ENCODE measurements at regions not wholly inside any gene's neighbourhood (a gene's known extent, or its start where the extent isn't known, plus 50 kb on each side); places are given as distances from the start of the nearest gene placed in this dataset.

GRCh38 chr17:71052971-71053370, 883.6 kb downstream of the KCNJ2 start:
- 91% methylated on average over 1 of the region's 1 CpG; no CpG with 5 or more reads in 1 of the 2 experiments for WGBS, 2 experiments

DNA sequence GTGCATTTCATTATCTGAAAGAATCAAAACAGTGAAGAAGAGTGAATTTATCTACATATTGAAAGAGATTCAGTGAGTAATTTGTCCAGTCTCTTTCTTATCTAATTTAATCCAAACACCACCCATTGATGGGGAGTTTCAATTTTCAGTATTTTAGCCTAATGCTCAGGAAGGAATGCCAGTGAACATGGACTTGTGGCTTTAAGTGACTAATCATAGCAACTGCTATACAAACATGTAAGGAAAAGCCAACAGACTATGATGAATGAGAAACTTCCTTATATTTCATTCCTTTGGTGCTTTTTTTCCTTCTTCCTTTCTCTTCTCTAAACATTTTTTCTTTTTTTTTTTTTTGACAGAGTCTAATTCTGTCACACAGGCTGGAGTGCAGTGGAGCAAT, 885.8 kb downstream of the KCNJ2 start:
- H3K4me1 ChIP-seq (ENCODE audit: control insufficient read depth, insufficient read depth, low read length) = no peaks in the 10 kb centered on the region
- no peaks in the 10 kb centered on the region for H3K27me3 ChIP-seq (ENCODE audit: control insufficient read depth, insufficient read depth, low read length, poor library complexity, severe bottlenecking)
- H3K36me3 ChIP-seq (ENCODE audit: control insufficient read depth, insufficient read depth, low read length) = no peaks in the 10 kb centered on the region
- H3K27ac ChIP-seq (ENCODE audit: insufficient read depth, low read depth, low read length, poor library complexity, severe bottlenecking) = no peak overlapping the region
- H3K4me3 ChIP-seq (ENCODE audit: insufficient read depth, low read depth, low read length) = no peak overlapping the region
- no peaks in the 10 kb centered on the region for H3K9me3 ChIP-seq (ENCODE audit: control insufficient read depth, low read length)

More at GRCh38 chr17:71052971-71053370, 883.6 kb downstream of the KCNJ2 start:
- Histone ChIP-seq H3K27me3 (ENCODE audit: control insufficient read depth, insufficient read depth, low read length, poor library complexity, severe bottlenecking) (no peaks in the 10 kb centered on the region), H3K4me3 (ENCODE audit: insufficient read depth, low read depth, low read length) (no peak overlapping the region), H3K27ac (ENCODE audit: insufficient read depth, low read depth, low read length, poor library complexity, severe bottlenecking) (no peak overlapping the region), H3K36me3 (ENCODE audit: control insufficient read depth, insufficient read depth, low read length) (no peaks in the 10 kb centered on the region), H3K4me1 (ENCODE audit: control insufficient read depth, insufficient read depth, low read length) (no peaks in the 10 kb centered on the region), H3K9me3 (ENCODE audit: control insufficient read depth, low read length) (no peaks in the 10 kb centered on the region)

DNA sequence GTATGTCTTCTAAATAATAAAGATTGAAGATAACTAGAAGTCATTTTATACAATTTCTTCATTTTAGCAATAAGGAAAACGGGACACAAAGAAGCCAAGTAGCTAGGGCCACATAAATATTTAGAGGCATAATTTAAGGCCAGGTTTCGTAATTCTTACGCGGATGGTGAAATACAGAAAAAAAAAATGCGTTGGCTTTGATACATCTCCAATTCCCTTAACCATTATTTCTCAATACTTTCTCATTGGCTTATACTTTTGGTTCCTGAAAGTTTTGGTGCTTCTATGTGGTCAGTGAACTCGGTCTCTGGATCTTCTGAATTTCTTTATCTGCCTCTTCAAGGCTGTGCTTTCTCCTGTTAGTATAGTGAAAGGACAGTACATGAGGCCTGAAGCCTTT, 888.1 kb downstream of the KCNJ2 start:
- WGBS, 2 experiments = 92 to 94% methylated on average over 6 of the region's 6 CpGs

GRCh38 chr17:71057938-71058337, 888.6 kb downstream of the KCNJ2 start:
- 94 to 97% methylated on average over 4 to 5 of the region's 5 CpGs for WGBS, 2 experiments

More for the DNA sequence above, 888.1 kb downstream of the KCNJ2 start:
- Histone ChIP-seq H3K4me3 (ENCODE audit: insufficient read depth, low read depth, low read length) (no peak overlapping the region), H3K36me3 (ENCODE audit: control insufficient read depth, insufficient read depth, low read length) (no peaks in the 10 kb centered on the region), H3K9me3 (ENCODE audit: control insufficient read depth, low read length) (no peaks in the 10 kb centered on the region), H3K27ac (ENCODE audit: insufficient read depth, low read depth, low read length, poor library complexity, severe bottlenecking) (no peak overlapping the region), H3K27me3 (ENCODE audit: control insufficient read depth, insufficient read depth, low read length, poor library complexity, severe bottlenecking) (no peaks in the 10 kb centered on the region), H3K4me1 (ENCODE audit: control insufficient read depth, insufficient read depth, low read length) (no peaks in the 10 kb centered on the region)

GRCh38 chr17:71063127-71063526, 893.8 kb downstream of the KCNJ2 start:
- Histone ChIP-seq H3K27me3 (ENCODE audit: control insufficient read depth, insufficient read depth, low read length, poor library complexity, severe bottlenecking) (no peaks in the 10 kb centered on the region), H3K27ac (ENCODE audit: insufficient read depth, low read depth, low read length, poor library complexity, severe bottlenecking) (no peak overlapping the region), H3K4me1 (ENCODE audit: control insufficient read depth, insufficient read depth, low read length) (no peaks in the 10 kb centered on the region), H3K9me3 (ENCODE audit: control insufficient read depth, low read length) (no peaks in the 10 kb centered on the region), H3K4me3 (ENCODE audit: insufficient read depth, low read depth, low read length) (no peak overlapping the region), H3K36me3 (ENCODE audit: control insufficient read depth, insufficient read depth, low read length) (no peaks in the 10 kb centered on the region)
- 94 to 100% methylated on average over 1 to 2 of the region's 2 CpGs for WGBS, 2 experiments

More at GRCh38 chr17:71057938-71058337, 888.6 kb downstream of the KCNJ2 start:
- Histone ChIP-seq H3K36me3 (ENCODE audit: control insufficient read depth, insufficient read depth, low read length) (no peaks in the 10 kb centered on the region), H3K27ac (ENCODE audit: insufficient read depth, low read depth, low read length, poor library complexity, severe bottlenecking) (no peak overlapping the region), H3K4me3 (ENCODE audit: insufficient read depth, low read depth, low read length) (no peak overlapping the region), H3K4me1 (ENCODE audit: control insufficient read depth, insufficient read depth, low read length) (no peaks in the 10 kb centered on the region), H3K27me3 (ENCODE audit: control insufficient read depth, insufficient read depth, low read length, poor library complexity, severe bottlenecking) (no peaks in the 10 kb centered on the region), H3K9me3 (ENCODE audit: control insufficient read depth, low read length) (no peaks in the 10 kb centered on the region)

DNA sequence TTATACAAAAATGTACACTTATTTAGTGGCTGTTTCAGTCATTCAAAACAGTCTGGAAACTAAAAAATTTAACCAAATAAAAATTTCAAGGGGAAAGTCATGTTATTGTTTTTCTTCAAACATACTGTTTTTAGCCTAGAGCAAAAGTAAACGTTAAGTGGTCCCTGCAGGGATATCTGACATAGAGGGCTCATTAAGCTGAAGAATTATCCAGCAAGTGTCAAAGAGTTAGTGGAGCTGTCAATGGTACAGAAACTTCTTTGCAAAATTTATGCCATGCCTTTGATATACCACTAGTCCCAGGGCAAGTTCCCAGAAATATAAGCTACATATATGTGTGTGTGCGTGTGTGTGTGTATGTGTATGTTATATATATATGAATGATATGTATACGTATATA, 894.2 kb downstream of the KCNJ2 start:
- no peaks in the 10 kb centered on the region for H3K36me3 ChIP-seq (ENCODE audit: control insufficient read depth, insufficient read depth, low read length)
- H3K27me3 ChIP-seq (ENCODE audit: control insufficient read depth, insufficient read depth, low read length, poor library complexity, severe bottlenecking) = no peaks in the 10 kb centered on the region
- H3K4me3 ChIP-seq (ENCODE audit: insufficient read depth, low read depth, low read length) = no peak overlapping the region
- no peaks in the 10 kb centered on the region for H3K9me3 ChIP-seq (ENCODE audit: control insufficient read depth, low read length)
- 92 to 95% methylated on average over 1 of the region's 3 CpGs for WGBS, 2 experiments
- H3K27ac ChIP-seq (ENCODE audit: insufficient read depth, low read depth, low read length, poor library complexity, severe bottlenecking) = no peak overlapping the region
- no peaks in the 10 kb centered on the region for H3K4me1 ChIP-seq (ENCODE audit: control insufficient read depth, insufficient read depth, low read length)

DNA sequence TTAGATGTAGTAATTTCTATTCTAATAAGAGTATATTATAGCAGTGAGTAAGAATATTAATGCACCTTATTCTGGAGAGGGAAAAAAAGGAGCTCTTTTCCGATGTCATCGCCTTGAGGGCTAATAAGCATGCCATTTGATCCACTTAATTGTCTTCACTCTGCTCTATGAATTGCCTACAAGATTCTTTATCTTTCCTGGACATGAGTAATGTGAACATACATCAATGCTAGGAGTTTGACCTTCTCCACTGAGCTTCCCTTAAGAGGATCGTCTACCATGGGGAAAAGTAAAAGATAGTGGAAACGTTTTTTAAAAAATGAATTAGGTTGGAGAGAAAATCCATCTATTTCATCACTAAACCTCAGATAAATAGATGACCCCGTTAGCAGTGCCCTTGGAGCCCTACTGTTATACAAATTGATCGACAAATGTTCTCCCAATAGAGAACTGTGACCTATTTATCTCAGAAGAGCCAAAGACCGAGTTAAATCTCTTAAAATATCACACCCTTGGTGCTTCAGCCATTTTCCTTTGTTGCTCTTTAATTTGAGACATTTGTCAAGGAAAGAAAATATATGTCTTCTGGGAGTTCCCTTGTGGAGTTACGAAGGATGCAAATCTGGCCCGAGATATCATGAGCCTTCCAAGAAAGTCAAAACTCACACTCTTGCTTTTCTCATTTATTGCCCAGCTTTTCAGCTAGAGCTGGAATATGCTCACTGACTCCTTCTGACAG, 898.5 kb downstream of the KCNJ2 start:
- Histone ChIP-seq H3K4me3 (ENCODE audit: insufficient read depth, low read depth, low read length) (no peak overlapping the region), H3K27me3 (ENCODE audit: control insufficient read depth, insufficient read depth, low read length, poor library complexity, severe bottlenecking) (no peaks in the 10 kb centered on the region), H3K27ac (ENCODE audit: insufficient read depth, low read depth, low read length, poor library complexity, severe bottlenecking) (no peak overlapping the region), H3K9me3 (ENCODE audit: control insufficient read depth, low read length) (no peaks in the 10 kb centered on the region), H3K36me3 (ENCODE audit: control insufficient read depth, insufficient read depth, low read length) (no peaks in the 10 kb centered on the region), H3K4me1 (ENCODE audit: control insufficient read depth, insufficient read depth, low read length) (no peaks in the 10 kb centered on the region)
- WGBS, 2 experiments = 84 to 87% methylated on average over 7 of the region's 9 CpGs

DNA sequence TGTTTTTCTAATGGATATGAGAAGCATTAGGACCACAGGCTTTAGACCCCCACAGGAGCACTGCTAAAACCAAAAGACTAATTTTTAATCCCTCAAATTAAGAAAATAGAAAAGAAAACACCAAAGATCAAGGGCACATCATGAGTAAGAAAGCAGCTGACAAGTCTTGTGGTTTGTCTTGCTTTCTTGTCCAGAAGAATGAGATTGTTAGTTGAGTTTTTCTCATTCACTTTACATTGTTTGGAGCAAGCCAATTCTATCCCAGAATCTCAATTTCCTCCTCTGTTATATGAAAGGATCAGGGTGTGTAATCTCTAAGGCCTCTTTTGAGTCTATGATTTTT, 899.0 kb downstream of the KCNJ2 start:
- Histone ChIP-seq H3K9me3 (ENCODE audit: control insufficient read depth, low read length) (no peaks in the 10 kb centered on the region), H3K4me3 (ENCODE audit: insufficient read depth, low read depth, low read length) (no peak overlapping the region), H3K27ac (ENCODE audit: insufficient read depth, low read depth, low read length, poor library complexity, severe bottlenecking) (no peak overlapping the region), H3K36me3 (ENCODE audit: control insufficient read depth, insufficient read depth, low read length) (no peaks in the 10 kb centered on the region), H3K27me3 (ENCODE audit: control insufficient read depth, insufficient read depth, low read length, poor library complexity, severe bottlenecking) (no peaks in the 10 kb centered on the region), H3K4me1 (ENCODE audit: control insufficient read depth, insufficient read depth, low read length) (no peaks in the 10 kb centered on the region)

GRCh38 chr17:71071041-71071440, 901.7 kb downstream of the KCNJ2 start:
- WGBS, 2 experiments = 92% methylated on average over 4 of the region's 4 CpGs
- Histone ChIP-seq H3K36me3 (ENCODE audit: control insufficient read depth, insufficient read depth, low read length) (no peaks in the 10 kb centered on the region), H3K9me3 (ENCODE audit: control insufficient read depth, low read length) (no peaks in the 10 kb centered on the region), H3K4me1 (ENCODE audit: control insufficient read depth, insufficient read depth, low read length) (no peaks in the 10 kb centered on the region), H3K27ac (ENCODE audit: insufficient read depth, low read depth, low read length, poor library complexity, severe bottlenecking) (no peak overlapping the region), H3K4me3 (ENCODE audit: insufficient read depth, low read depth, low read length) (no peak overlapping the region), H3K27me3 (ENCODE audit: control insufficient read depth, insufficient read depth, low read length, poor library complexity, severe bottlenecking) (no peaks in the 10 kb centered on the region)

DNA sequence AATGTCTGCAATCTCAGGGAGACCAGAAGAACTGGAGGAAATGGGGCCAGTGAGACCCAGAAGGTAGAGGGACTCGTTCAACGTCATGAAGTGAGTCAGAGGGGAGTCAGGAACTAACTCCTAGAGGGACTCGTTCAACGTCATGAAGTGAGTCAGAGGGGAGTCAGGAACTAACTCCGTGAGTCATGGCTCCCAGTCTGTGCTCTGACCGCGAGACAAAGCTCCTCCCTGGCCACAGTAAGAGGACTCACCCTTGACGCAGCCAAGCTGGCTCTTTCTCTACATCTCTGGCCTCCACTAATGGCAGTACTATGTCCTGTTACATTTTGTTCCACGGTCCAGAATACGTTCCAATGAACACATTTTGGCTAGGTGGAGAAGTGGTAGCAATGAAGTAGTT, 902.5 kb downstream of the KCNJ2 start:
- WGBS, 2 experiments = 87 to 95% methylated on average over 8 to 10 of the region's 10 CpGs
- H3K27me3 ChIP-seq (ENCODE audit: control insufficient read depth, insufficient read depth, low read length, poor library complexity, severe bottlenecking) = no peaks in the 10 kb centered on the region
- H3K36me3 ChIP-seq (ENCODE audit: control insufficient read depth, insufficient read depth, low read length) = no peaks in the 10 kb centered on the region
- H3K9me3 ChIP-seq (ENCODE audit: control insufficient read depth, low read length) = no peaks in the 10 kb centered on the region
- no peaks in the 10 kb centered on the region for H3K4me1 ChIP-seq (ENCODE audit: control insufficient read depth, insufficient read depth, low read length)
- H3K27ac ChIP-seq (ENCODE audit: insufficient read depth, low read depth, low read length, poor library complexity, severe bottlenecking) = no peak overlapping the region
- H3K4me3 ChIP-seq (ENCODE audit: insufficient read depth, low read depth, low read length) = no peak overlapping the region

- 81 to 87% methylated on average over 11 of the region's 11 CpGs for WGBS, 2 experiments
- no peaks in the 10 kb centered on the region for H3K36me3 ChIP-seq (ENCODE audit: control insufficient read depth, insufficient read depth, low read length)
- no peak overlapping the region for H3K4me3 ChIP-seq (ENCODE audit: insufficient read depth, low read depth, low read length)
- H3K4me1 ChIP-seq (ENCODE audit: control insufficient read depth, insufficient read depth, low read length) = no peaks in the 10 kb centered on the region
- no peak overlapping the region for H3K27ac ChIP-seq (ENCODE audit: insufficient read depth, low read depth, low read length, poor library complexity, severe bottlenecking)
- no peaks in the 10 kb centered on the region for H3K9me3 ChIP-seq (ENCODE audit: control insufficient read depth, low read length)
- H3K27me3 ChIP-seq (ENCODE audit: control insufficient read depth, insufficient read depth, low read length, poor library complexity, severe bottlenecking) = no peaks in the 10 kb centered on the region
Measured at GRCh38 chr17:71080937-71081336, 911.6 kb downstream of the KCNJ2 start.

All from ectodermal cell (in vitro differentiated cells).